SH-SY5Y (cell line): ENCODE measurements at regions not wholly inside any gene's neighbourhood (a gene's known extent, or its start where the extent isn't known, plus 50 kb on each side); places are given as distances from the start of the nearest gene placed in this dataset.

Experiments
- GATA2 ChIP-seq: IDR thresholded peaks from 2 replicates; pipeline ENCODE4 v1.6.1; 2011; ENCODE audit warnings: mild to moderate bottlenecking, low read depth, low read length
- GATA3 ChIP-seq: IDR thresholded peaks from 2 replicates; pipeline ENCODE4 v1.6.1; 2011; ENCODE audit warnings: low read depth, mild to moderate bottlenecking, low read length, moderate library complexity

DNA sequence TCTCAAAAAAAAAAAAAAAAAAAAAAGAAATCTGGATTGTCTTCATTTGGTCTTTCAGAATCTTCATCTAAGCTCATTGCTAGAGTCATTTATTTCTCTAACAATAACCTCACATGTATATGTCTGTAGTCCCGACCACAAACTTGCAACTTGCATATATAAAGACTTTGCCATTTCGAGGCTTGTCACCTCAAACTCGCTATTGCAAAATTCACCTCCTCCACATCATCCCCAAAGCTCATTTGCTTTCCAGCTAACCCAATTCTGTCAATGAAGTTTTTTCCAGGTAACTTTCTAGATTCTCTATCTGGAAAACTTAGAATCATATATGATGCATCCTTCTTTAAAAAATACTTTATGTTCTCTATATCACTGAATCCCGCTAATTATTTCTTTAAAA, 393.2 kb upstream of the ATXN7L3B start:
- TF ChIP-seq GATA3 (no peak), GATA2 (no peak)
